Omental fat pad (tissue), 3 donors: ENCODE measurements at regions not wholly inside any gene's neighbourhood (a gene's known extent, or its start where the extent isn't known, plus 50 kb on each side); places are given as distances from the start of the nearest gene placed in this dataset.

Experiments
- ATAC-seq: fragments of 150-250 bp; one replicate; pipeline ENCODE4 v1.9.1; 2016; ENCODE audit warnings: mild to moderate bottlenecking, moderate library complexity; ENCODE audit not compliant: low FRiP score
- DNase-seq: peaks from one replicate; pipeline ENCODE4 v3.0.0-alpha.2; 2019; ENCODE audit warnings: low spot score
- CTCF ChIP-seq, 3 donors: fragments of 450-650 bp; IDR thresholded peaks; one replicate each; pipeline ENCODE4 v1.5.1; 2016 to 2017; ENCODE audit warnings: antibody characterized with exemption in 3 of 3, mild to moderate bottlenecking in 3 of 3, moderate library complexity in 2 of 3

GRCh38 chr9:115757461-115757860 is 396.1 kb upstream of the PAPPA start:
- ATAC-seq (no peak), DNase-seq (no peak)
- TF ChIP-seq CTCF (IDR thresholded peaks at IDR 0.05), result no peak

- no peak for TF ChIP-seq CTCF (IDR thresholded peaks at IDR 0.05)
- ATAC-seq, result no peak
- no peak for DNase-seq
Observed at GRCh38 chr9:115758441-115758840, 395.1 kb upstream of the PAPPA start.

- ATAC-seq (no peak), DNase-seq (no peak)
- TF ChIP-seq CTCF (IDR thresholded peaks at IDR 0.05), result no peak
Observed at GRCh38 chr9:115759426-115759825, 394.2 kb upstream of the PAPPA start.

- DNase-seq (no peak), ATAC-seq (no peak)
- TF ChIP-seq CTCF (IDR thresholded peaks at IDR 0.05), result no peak
Observed at GRCh38 chr9:115764645-115765044, 388.9 kb upstream of the PAPPA start.

- no peak for TF ChIP-seq CTCF (IDR thresholded peaks at IDR 0.05)
- ATAC-seq, result no peak
- DNase-seq, result no peak
Observed at GRCh38 chr9:115765060-115765459, 388.5 kb upstream of the PAPPA start.

GRCh38 chr9:115766370-115766955 is 387.1 kb upstream of the PAPPA start:
- no peak for DNase-seq
- no peak for ATAC-seq
- TF ChIP-seq CTCF (IDR thresholded peaks at IDR 0.05), result no peak

- ATAC-seq (no peak), DNase-seq (no peak)
Observed at GRCh38 chr9:115770521-115770920, 383.1 kb upstream of the PAPPA start.

More at GRCh38 chr9:115770521-115770920, 383.1 kb upstream of the PAPPA start:
- TF ChIP-seq CTCF (IDR thresholded peaks at IDR 0.05), result no peak
